ENCODE measurements at regions not wholly inside any gene's neighbourhood (a gene's known extent, or its start where the extent isn't known, plus 50 kb on each side); places are given as distances from the start of the nearest gene placed in this dataset.

- DNase-seq (ENCODE audit: low spot score), result no peak
These were observed 883.7 kb downstream of the GALC start for GRCh38 chr14:87109271-87109670.

DNA sequence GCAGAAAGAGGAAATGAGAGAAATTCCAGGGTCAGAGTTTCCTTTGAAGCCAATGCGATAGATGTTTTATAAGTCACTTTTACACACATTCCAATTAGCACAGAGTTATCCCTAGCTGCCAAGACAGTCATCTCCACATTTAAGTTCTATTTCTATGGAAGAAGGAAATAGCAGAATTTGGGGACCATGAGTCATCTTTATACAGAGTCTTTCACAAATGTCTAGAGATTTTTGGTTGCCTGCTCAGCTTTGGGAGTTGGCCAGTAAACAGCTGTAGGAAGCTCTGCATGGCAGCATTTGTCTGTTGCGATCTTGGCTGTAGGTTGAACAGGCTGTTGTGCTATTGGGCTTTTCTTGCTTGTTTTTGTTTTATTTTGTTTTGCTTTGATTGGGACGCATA, 884.3 kb downstream of the GALC start:
- DNase-seq (ENCODE audit: low spot score), result peak; percentile 64

- DNase-seq (ENCODE audit: low spot score), result no peak
These were observed 890.1 kb downstream of the GALC start for GRCh38 chr14:87102811-87103378.

- DNase-seq (ENCODE audit: low spot score), result no peak
These were observed 896.0 kb downstream of the GALC start for GRCh38 chr14:87097015-87097414.

DNA sequence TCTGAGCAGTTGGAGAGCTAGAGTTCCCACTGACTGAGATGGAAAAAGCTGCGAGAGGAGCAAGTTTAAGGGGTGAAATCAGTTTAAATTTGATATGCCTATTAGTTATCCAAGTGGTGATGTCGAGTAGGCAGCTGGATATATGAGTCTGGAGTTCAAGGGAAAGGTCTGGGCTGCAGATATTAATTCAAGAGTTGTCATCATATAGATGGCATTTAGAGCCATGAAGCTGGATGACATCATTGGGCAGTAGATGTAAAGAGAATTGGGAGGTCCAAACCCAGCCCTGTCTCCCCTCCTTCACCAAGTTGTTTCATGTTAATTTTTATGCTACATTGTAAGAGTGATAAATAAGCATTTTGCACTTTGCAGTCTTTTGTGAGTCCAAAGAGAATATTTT, 898.1 kb downstream of the GALC start:
- DNase-seq (ENCODE audit: low spot score), result no peak

DNA sequence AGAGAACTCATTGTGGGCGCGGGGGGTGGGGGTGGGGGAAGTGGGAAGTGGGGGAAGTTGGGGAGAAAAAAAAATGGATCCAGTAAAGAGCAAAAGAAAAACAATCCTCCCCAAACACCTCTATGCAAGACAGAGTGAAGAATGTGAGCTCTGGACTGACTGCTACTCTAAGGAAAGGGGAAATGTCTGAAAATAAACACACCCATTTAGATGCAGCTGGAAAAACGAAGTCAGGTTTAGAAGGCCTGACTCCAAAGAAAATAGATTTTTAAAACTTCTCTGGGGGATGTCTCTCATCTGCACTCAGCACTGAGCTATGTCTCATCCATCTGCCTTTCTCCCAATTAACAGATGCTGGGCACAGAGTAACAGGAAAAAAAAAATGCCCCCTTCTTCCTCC, 904.4 kb downstream of the GALC start:
- no peak for DNase-seq (ENCODE audit: low spot score)

DNA sequence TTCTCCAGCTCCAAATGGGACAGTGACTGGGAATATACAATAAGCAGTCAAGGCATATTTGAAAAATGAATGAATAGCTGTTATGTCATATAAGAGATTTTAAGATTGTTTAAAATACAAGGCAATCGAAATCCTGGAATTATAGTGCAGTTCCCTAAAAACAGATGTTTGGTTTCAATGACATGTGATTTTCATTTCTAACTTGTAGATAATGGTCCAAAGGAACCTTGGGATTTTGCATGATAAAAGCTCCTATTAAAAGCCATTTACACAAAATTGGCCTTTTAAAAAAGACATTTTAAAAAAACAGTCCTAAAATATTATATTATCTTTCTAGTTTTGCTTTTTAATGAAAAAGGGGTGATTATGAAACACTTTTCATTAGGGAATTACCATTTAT, 905.1 kb downstream of the GALC start:
- no peak for DNase-seq (ENCODE audit: low spot score)

GRCh38 chr14:87084908-87085307, 908.1 kb downstream of the GALC start:
- no peak for DNase-seq (ENCODE audit: low spot score)

GRCh38 chr14:87082917-87083316, 910.1 kb downstream of the GALC start:
- no peak for DNase-seq (ENCODE audit: low spot score)

- DNase-seq (ENCODE audit: low spot score), result no peak
These were observed 912.0 kb downstream of the GALC start for GRCh38 chr14:87081004-87081403.

DNA sequence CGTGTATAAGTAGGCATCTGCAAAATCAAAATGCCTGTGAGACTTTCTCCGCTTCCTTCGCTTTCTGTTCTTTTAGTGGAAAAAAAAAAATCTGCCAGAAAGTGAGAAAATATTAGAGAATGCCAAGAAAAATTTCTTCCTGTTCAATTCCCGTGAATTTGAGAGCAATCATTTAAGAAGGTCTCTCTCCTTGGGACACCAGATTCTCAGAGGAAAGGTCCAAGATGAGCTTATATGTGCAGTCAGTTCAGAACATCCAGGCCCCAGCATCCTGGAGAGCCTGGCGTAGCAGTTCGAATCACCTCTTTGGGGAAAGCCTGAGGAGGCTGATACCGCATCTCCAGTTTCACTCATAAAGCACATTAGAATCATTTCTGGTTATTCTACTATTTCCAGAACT, 912.8 kb downstream of the GALC start:
- DNase-seq (ENCODE audit: low spot score), result no peak

DNA sequence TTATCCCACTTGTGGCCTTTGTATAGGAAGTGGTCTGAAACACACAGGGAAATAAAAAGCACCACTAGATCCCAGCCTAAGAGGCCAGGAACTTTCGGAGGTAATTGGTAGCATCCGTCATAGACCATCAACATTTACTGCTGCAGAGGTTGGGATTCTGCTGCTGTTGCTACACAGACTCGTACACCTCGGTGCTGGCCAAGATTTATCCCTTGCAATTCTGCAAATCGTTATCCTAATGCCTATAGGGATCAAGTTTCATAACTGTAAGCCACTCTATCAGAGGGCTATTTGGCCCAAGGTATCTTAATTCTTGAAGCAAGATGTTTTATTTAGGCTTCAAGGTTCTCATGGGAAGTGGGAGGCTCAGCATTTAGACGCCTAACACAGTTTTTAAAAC, 913.6 kb downstream of the GALC start:
- DNase-seq (ENCODE audit: low spot score), result no peak

GRCh38 chr14:87076922-87077321, 916.1 kb downstream of the GALC start:
- no peak for DNase-seq (ENCODE audit: low spot score)

DNA sequence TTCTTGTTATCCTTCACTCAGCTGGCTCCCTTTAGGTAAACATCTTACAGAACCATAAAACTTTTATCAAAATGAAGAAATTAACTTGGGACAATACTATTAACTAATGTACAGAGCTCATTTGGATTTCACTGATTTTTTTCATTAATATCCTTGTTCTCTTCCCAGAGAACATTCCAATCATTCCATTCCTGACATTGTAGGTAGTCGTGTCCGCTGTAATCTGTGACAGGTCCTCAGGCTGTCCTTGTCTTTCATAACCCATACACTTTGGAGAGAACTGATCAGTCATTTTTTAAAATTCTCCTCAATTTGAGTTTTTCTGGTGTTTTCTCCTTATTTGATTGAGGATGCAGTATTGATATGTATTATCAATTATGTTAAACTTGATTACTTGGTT, 916.8 kb downstream of the GALC start:
- no peak for DNase-seq (ENCODE audit: low spot score)

GRCh38 chr14:87073880-87074570, 919.0 kb downstream of the GALC start:
- DNase-seq (ENCODE audit: low spot score), result no peak

DNA sequence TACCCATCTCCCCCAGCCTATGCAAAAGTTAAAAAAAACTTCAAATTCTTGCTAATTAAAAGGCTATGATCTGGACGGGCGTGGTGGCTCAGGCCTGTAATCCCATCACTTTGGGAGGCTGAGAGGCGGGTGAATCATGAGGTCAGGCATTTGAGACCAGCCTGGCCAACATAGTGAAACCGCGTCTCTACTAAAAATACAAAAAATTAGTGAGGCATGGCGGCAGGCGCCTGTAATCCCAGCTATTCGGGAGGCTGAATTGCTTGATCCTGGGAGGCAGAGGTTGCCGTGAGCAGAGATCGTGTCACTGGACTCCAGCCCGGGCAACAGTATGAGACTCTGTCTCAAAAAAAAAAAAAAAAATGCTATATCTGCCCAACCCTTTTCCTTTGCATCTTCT, 925.4 kb downstream of the GALC start:
- no peak for DNase-seq (ENCODE audit: low spot score)

DNA sequence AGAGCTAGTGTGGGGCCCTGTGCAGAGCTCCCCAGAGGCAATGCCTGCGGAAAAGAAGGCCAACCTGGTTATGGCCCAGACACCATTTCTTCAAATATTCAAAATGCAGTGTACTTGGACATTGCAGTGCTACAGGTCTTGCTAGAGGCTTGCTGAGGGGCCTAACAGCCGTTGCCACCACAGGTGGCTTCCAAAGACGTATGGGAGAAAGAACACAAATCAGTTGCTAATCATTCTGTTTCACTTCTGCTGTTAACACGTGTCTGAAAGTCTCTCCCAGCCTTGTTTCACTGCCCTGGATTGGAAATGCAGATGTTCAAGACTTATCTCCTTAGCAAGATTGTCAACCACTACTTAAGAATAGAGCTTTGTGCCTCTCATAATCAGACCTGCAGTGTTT, 925.9 kb downstream of the GALC start:
- DNase-seq (ENCODE audit: low spot score), result no peak

GRCh38 chr14:87066221-87066817, 926.7 kb downstream of the GALC start:
- peak; percentile 9 for DNase-seq (ENCODE audit: low spot score)

DNA sequence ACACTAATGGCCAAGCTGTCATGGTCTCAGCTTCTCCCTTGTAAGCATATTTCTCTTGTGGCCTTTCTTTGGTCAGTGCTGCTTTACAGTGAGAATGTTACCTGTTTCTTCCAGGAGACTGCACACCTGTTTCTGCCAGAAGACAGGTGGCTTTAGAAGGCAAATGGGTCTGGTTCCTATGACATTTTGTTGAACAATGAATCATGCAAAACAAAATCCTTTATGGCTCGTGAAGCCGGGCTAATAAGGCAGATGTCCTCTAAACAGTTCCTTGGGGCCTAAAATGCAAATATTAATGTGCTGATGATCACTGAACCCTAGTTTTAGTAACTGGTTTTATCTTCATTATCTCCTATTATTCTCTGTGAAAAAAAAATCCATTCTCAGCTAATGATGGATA, 927.6 kb downstream of the GALC start:
- no peak for DNase-seq (ENCODE audit: low spot score)

- DNase-seq (ENCODE audit: low spot score), result no peak
These were observed 929.8 kb downstream of the GALC start for GRCh38 chr14:87063181-87063580.

- no peak for DNase-seq (ENCODE audit: low spot score)
These were observed 932.6 kb downstream of the GALC start for GRCh38 chr14:87060405-87060804.

- no peak for DNase-seq (ENCODE audit: low spot score)
These were observed 933.7 kb downstream of the GALC start for GRCh38 chr14:87059060-87059839.

GRCh38 chr14:87055007-87055406, 938.0 kb downstream of the GALC start:
- DNase-seq (ENCODE audit: low spot score), result no peak
